Fibroblast of lung (primary cell): ENCODE measurements at regions not wholly inside any gene's neighbourhood (a gene's known extent, or its start where the extent isn't known, plus 50 kb on each side); places are given as distances from the start of the nearest gene placed in this dataset.

ENCODE experiments used
- DNase-seq, 2 donors: peaks; one replicate each; pipeline versions ENCODE4 v3.0.0 to v3.0.0-alpha.2; 2010; ENCODE audit warnings: low read depth in 2 of 2
- H2AFZ ChIP-seq: 2 replicates; pipeline ENCODE4 v1.5.1; 2012; ENCODE audit warnings: low read length, control low read depth, inconsistent platforms
- H3K27ac ChIP-seq: 2 replicates; pipeline ENCODE4 v1.5.1; 2011; ENCODE audit warnings: low read length, control low read depth; ENCODE audit not compliant: insufficient read depth
- H3K27me3 ChIP-seq: 2 replicates; pipeline ENCODE4 v1.5.1; 2011; ENCODE audit warnings: mild to moderate bottlenecking, low read length; ENCODE audit not compliant: control insufficient read depth, insufficient read depth
- H3K36me3 ChIP-seq: 2 replicates; pipeline ENCODE4 v1.5.1; 2011; ENCODE audit warnings: low read length; ENCODE audit not compliant: control insufficient read depth, insufficient read depth
- H3K4me1 ChIP-seq: 2 replicates; pipeline ENCODE4 v1.5.1; 2011; ENCODE audit warnings: low read length; ENCODE audit not compliant: control insufficient read depth, insufficient read depth; ENCODE audit errors: extremely low read depth
- H3K4me2 ChIP-seq: 2 replicates; pipeline ENCODE4 v1.5.1; 2011; ENCODE audit warnings: low read length, control low read depth; ENCODE audit not compliant: insufficient read depth; ENCODE audit errors: extremely low read depth
- H3K4me3 ChIP-seq, 4 experiments: fragments of 200-600 bp in 1 of 4; sonication (generic) in 1 of 4; replicated peaks in 1 of 4; 2 replicates each; pipeline ENCODE4 v1.5.1; 2011 to 2016; ENCODE audit warnings: low read length in 4 of 4, low read depth in 3 of 4, mild to moderate bottlenecking in 3 of 4, control low read depth in 2 of 4, inconsistent platforms in 1 of 4, mixed read lengths in 1 of 4; ENCODE audit not compliant: insufficient read depth in 1 of 4; ENCODE audit errors: control extremely low read depth in 1 of 4
- H3K79me2 ChIP-seq: 2 replicates; pipeline ENCODE4 v1.5.1; 2012; ENCODE audit warnings: mild to moderate bottlenecking, low read length, inconsistent platforms; ENCODE audit not compliant: control insufficient read depth, insufficient read depth
- H3K9ac ChIP-seq: 2 replicates; pipeline ENCODE4 v1.5.1; 2011; ENCODE audit warnings: mild to moderate bottlenecking, low read length, control low read depth; ENCODE audit not compliant: insufficient read depth
- H3K9me3 ChIP-seq: 2 replicates; pipeline ENCODE4 v1.5.1; 2012; ENCODE audit warnings: low read depth, low read length; ENCODE audit not compliant: control insufficient read depth, insufficient read depth
- H4K20me1 ChIP-seq: 2 replicates; pipeline ENCODE4 v1.5.1; 2011; ENCODE audit warnings: low read length; ENCODE audit not compliant: control insufficient read depth, insufficient read depth; ENCODE audit errors: extremely low read depth
- CTCF ChIP-seq, 2 donors: IDR thresholded peaks in 1 of 2; conservative IDR thresholded peaks in 1 of 2; 1 replicate in 1 of 2; 2 replicates in 1 of 2; pipeline ENCODE4 v1.5.1; 2011 to 2012; ENCODE audit warnings: low read length in 2 of 2, control low read depth in 1 of 2, inconsistent platforms in 1 of 2, low read depth in 1 of 2, mild to moderate bottlenecking in 1 of 2
- EZH2 ChIP-seq: IDR thresholded peaks from 2 replicates; pipeline ENCODE4 v1.5.1; 2012; ENCODE audit warnings: low read length, control low read depth, mild to moderate bottlenecking; ENCODE audit errors: missing control alignments

GRCh38 chr5:120991569-120991968 is 527.5 kb downstream of the PRR16 start:
- no peak overlapping the region for H3K9ac ChIP-seq
- H4K20me1 ChIP-seq: no peaks in the 10 kb centered on the region
- no peaks in the 10 kb centered on the region for H3K36me3 ChIP-seq
- TF ChIP-seq CTCF (conservative IDR thresholded peaks at IDR 0.05 in 1 of 2, IDR thresholded peaks at IDR 0.05 in 1 of 2; ENCODE audit: low read depth in 1 of 2, low read length in 2 of 2): no peak
- no peak for TF ChIP-seq EZH2
- no peaks in the 10 kb centered on the region for H3K27me3 ChIP-seq
- H3K4me1 ChIP-seq: no peaks in the 10 kb centered on the region
- no peaks in the 10 kb centered on the region for H3K79me2 ChIP-seq
- DNase-seq: no peak
- H2AFZ ChIP-seq: no peak overlapping the region
- no peaks in the 10 kb centered on the region for H3K9me3 ChIP-seq
- no peak overlapping the region for H3K4me3 ChIP-seq
- no peak overlapping the region for H3K4me2 ChIP-seq
- H3K27ac ChIP-seq: no peak overlapping the region

GRCh38 chr5:120994112-120994511 is 530.0 kb downstream of the PRR16 start:
- Histone ChIP-seq H3K27me3 (no peaks in the 10 kb centered on the region), H4K20me1 (no peaks in the 10 kb centered on the region), H3K9ac (no peak overlapping the region), H3K4me2 (no peak overlapping the region), H3K36me3 (no peaks in the 10 kb centered on the region), H2AFZ (no peak overlapping the region), H3K4me3 (no peak overlapping the region), H3K4me1 (no peaks in the 10 kb centered on the region), H3K79me2 (no peaks in the 10 kb centered on the region), H3K9me3 (no peaks in the 10 kb centered on the region), H3K27ac (no peak overlapping the region)
- no peak for DNase-seq
- TF ChIP-seq EZH2: no peak
- TF ChIP-seq CTCF (conservative IDR thresholded peaks at IDR 0.05 in 1 of 2, IDR thresholded peaks at IDR 0.05 in 1 of 2; ENCODE audit: low read depth in 1 of 2, low read length in 2 of 2): no peak

- no peaks in the 10 kb centered on the region for H4K20me1 ChIP-seq
- H3K27ac ChIP-seq: no peak overlapping the region
- no peaks in the 10 kb centered on the region for H3K9me3 ChIP-seq
- H3K4me3 ChIP-seq: no peak overlapping the region
- H3K9ac ChIP-seq: no peak overlapping the region
- H3K4me1 ChIP-seq: no peaks in the 10 kb centered on the region
- no peak overlapping the region for H2AFZ ChIP-seq
- no peaks in the 10 kb centered on the region for H3K79me2 ChIP-seq
- H3K4me2 ChIP-seq: no peak overlapping the region
- no peaks in the 10 kb centered on the region for H3K27me3 ChIP-seq
- no peak for DNase-seq
- TF ChIP-seq EZH2: no peak
- no peak for TF ChIP-seq CTCF (conservative IDR thresholded peaks at IDR 0.05 in 1 of 2, IDR thresholded peaks at IDR 0.05 in 1 of 2; ENCODE audit: low read depth in 1 of 2, low read length in 2 of 2)
- H3K36me3 ChIP-seq: no peaks in the 10 kb centered on the region
These were observed 535.5 kb downstream of the PRR16 start for GRCh38 chr5:120999550-120999949.
